Activated T-helper 1 cell treated with anti-CD3 and anti-CD28 coated beads, Interleukin-12 subunit alpha, Interleukin-12 subunit beta, Interleukin-2, Interleukin-4 antibody, amounts not matched to agents 30 ng/mL and 10 ng/mL and 1 ng/mL, durations not matched to agents 14 hours and 24 hours and 36 hours (primary cell): ENCODE measurements at regions not wholly inside any gene's neighbourhood (a gene's known extent, or its start where the extent isn't known, plus 50 kb on each side); places are given as distances from the start of the nearest gene placed in this dataset.
"Not testable (repeated sequence)": the region's sequence is repeated elsewhere in the genome, so short reads cannot be mapped to it uniquely, and the experiment has no call there.

Experiments used
- DNase-seq: peaks from one replicate; pipeline ENCODE4 v3.0.0; 2021; ENCODE audit warnings: low spot score
- H3K27ac Mint-ChIP-seq: one replicate; pipeline ENCODE4 v1.8.0; 2021; ENCODE audit warnings: mild to moderate bottlenecking, mixed read lengths
- H3K27me3 Mint-ChIP-seq: one replicate; pipeline ENCODE4 v1.8.0; 2022; ENCODE audit warnings: mild to moderate bottlenecking, moderate library complexity, mixed read lengths; ENCODE audit not compliant: insufficient read depth
- H3K36me3 Mint-ChIP-seq: one replicate; pipeline ENCODE4 v1.8.0; 2021; ENCODE audit warnings: low read depth, mixed read lengths
- H3K4me1 Mint-ChIP-seq: one replicate; pipeline ENCODE4 v1.8.0; 2021; ENCODE audit warnings: low read depth, mixed read lengths
- H3K4me3 Mint-ChIP-seq: one replicate; pipeline ENCODE4 v1.8.0; 2021; ENCODE audit warnings: mild to moderate bottlenecking, moderate library complexity, mixed read lengths
- H3K9me3 Mint-ChIP-seq: one replicate; pipeline ENCODE4 v1.8.0; 2021; ENCODE audit warnings: mixed read lengths
- intact Hi-C: fragments of 100-400 bp; cut with micrococcal nuclease; formaldehyde crosslinking; loops from one replicate; pipeline ENCODE4 v1.15.1; 2024

- H3K36me3 Mint-ChIP-seq = no peaks in the 10 kb centered on the region
- no peak for DNase-seq
- H3K4me1 Mint-ChIP-seq = no peaks in the 10 kb centered on the region
- no peak overlapping the region for H3K4me3 Mint-ChIP-seq
- H3K9me3 Mint-ChIP-seq = no peaks in the 10 kb centered on the region
- no peaks in the 10 kb centered on the region for H3K27me3 Mint-ChIP-seq
- intact Hi-C loops = no loop called here
- no peak overlapping the region for H3K27ac Mint-ChIP-seq
These were observed 198.1 kb upstream of the IGFBP7 start for GRCh38 chr4:57308301-57308700.

- Mint-ChIP-seq H3K27me3 (no peaks in the 10 kb centered on the region), H3K4me3 (no peak overlapping the region), H3K9me3 (no peaks in the 10 kb centered on the region), H3K36me3 (no peaks in the 10 kb centered on the region), H3K27ac (no peak overlapping the region), H3K4me1 (no peaks in the 10 kb centered on the region)
- intact Hi-C loops = no loop called here
- no peak for DNase-seq
These were observed 195.7 kb upstream of the IGFBP7 start for GRCh38 chr4:57305836-57306235.

DNA sequence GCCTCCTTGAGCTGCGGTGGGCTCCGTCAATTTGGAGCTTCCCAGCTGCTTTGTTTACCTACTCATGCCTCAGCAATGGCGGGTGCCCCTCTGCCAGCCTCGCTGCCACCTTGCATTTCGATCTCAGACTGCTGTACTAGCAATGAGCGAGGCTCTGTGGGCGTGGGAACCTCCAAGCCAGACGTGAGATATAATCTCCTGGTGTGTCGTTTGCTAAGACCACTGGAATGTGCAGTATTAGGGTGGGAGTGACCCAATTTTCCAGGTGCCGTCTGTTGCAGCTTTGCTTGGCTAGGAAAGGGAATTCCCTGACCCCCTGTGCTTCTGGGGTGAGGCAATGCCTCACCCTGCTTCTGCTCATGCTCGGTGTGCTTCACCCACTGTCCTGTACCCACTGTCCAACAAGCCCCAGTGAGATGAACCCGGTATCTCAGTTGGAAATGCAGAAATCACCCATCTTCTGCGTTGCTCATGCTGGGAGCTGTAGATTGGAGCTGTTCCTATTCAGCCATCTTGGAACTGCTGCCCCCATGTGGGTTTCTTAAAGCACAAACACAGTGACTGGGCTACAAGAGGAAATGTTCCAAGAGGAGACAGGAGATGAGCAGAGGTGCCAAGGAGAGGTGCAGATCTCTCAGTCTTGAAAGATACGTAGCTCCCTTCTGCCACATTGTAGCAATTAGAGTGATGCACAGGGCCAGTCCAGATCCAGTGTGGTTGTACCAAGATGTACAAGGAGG is 193.0 kb upstream of the IGFBP7 start:
- H3K4me1 Mint-ChIP-seq = no peaks in the 10 kb centered on the region
- no peaks in the 10 kb centered on the region for H3K36me3 Mint-ChIP-seq
- H3K4me3 Mint-ChIP-seq = no peak overlapping the region
- H3K27me3 Mint-ChIP-seq = no peaks in the 10 kb centered on the region
- intact Hi-C loops = no loop called here
- peaks cover 3% of the 10 kb centered on the region for H3K9me3 Mint-ChIP-seq
- no peak overlapping the region for H3K27ac Mint-ChIP-seq
- DNase-seq = no peak

DNA sequence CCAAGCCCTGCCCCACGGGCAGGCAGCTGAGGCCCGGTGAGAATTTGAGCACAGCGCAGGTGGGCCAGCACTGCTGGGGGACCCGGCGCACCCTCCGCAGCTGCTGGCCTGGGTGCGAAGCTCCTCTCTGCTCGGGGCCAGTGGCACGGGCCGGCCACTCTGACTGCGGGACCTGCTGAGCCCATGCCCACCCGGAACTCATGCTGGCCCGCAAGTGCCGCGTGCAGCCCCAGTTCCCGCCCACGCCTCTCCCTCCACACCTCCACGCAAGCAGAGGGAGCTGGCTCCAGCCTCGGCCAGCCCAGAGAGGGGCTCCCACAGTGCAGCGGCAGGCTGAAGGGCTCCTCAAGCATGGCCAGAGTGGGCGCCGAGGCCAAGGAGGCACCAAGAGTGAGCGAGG is 190.1 kb upstream of the IGFBP7 start:
- intact Hi-C loops, H3K27ac Mint-ChIP-seq, DNase-seq, H3K36me3 Mint-ChIP-seq, H3K4me1 Mint-ChIP-seq, H3K9me3 Mint-ChIP-seq, H3K27me3 Mint-ChIP-seq, H3K4me3 Mint-ChIP-seq: not testable (repeated sequence)

GRCh38 chr4:57291911-57292310 is 181.7 kb upstream of the IGFBP7 start:
- no peak overlapping the region for H3K27ac Mint-ChIP-seq
- H3K36me3 Mint-ChIP-seq = no peaks in the 10 kb centered on the region
- DNase-seq = no peak
- no peaks in the 10 kb centered on the region for H3K27me3 Mint-ChIP-seq
- intact Hi-C loops = no loop called here
- no peaks in the 10 kb centered on the region for H3K9me3 Mint-ChIP-seq
- no peak overlapping the region for H3K4me3 Mint-ChIP-seq
- H3K4me1 Mint-ChIP-seq = no peaks in the 10 kb centered on the region

GRCh38 chr4:57287687-57288604 is 177.8 kb upstream of the IGFBP7 start:
- Mint-ChIP-seq H3K36me3 (no peaks in the 10 kb centered on the region), H3K27me3 (no peaks in the 10 kb centered on the region), H3K27ac (no peak overlapping the region), H3K4me3 (no peak overlapping the region), H3K4me1 (no peaks in the 10 kb centered on the region), H3K9me3 (no peaks in the 10 kb centered on the region)
- intact Hi-C loops = no loop called here
- DNase-seq = no peak

DNA sequence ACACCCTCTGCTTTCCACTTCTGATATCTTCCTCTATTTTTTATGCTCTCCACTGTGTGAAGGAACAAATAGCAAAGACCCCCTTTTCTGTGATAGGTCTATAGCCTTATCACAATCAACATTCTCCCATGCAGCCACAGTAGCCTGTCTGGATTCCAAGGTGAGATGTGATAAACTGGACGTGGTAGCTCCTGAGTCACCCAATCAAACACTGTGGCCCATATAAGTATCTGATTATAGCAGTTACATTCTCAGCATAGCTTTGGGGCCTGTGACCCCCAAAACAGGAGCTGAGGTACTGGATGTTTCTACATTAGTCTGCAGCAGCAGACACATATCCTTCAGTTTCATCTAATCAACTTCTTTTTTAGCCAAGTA is 172.7 kb upstream of the IGFBP7 start:
- H3K9me3 Mint-ChIP-seq = no peaks in the 10 kb centered on the region
- intact Hi-C loops = no loop called here
- no peak overlapping the region for H3K27ac Mint-ChIP-seq
- DNase-seq = no peak
- H3K4me3 Mint-ChIP-seq = no peak overlapping the region
- no peaks in the 10 kb centered on the region for H3K27me3 Mint-ChIP-seq
- no peaks in the 10 kb centered on the region for H3K36me3 Mint-ChIP-seq
- H3K4me1 Mint-ChIP-seq = no peaks in the 10 kb centered on the region

GRCh38 chr4:57280481-57280880 is 170.3 kb upstream of the IGFBP7 start:
- H3K27me3 Mint-ChIP-seq = no peaks in the 10 kb centered on the region
- DNase-seq = no peak

GRCh38 chr4:57278780-57279179 is 168.6 kb upstream of the IGFBP7 start:
- Mint-ChIP-seq H3K27ac (no peak overlapping the region), H3K27me3 (no peaks in the 10 kb centered on the region), H3K4me1 (no peaks in the 10 kb centered on the region), H3K4me3 (no peak overlapping the region), H3K36me3 (no peaks in the 10 kb centered on the region), H3K9me3 (no peaks in the 10 kb centered on the region)
- intact Hi-C loops = no loop called here
- no peak for DNase-seq

More at GRCh38 chr4:57280481-57280880, 170.3 kb upstream of the IGFBP7 start:
- H3K36me3 Mint-ChIP-seq = no peaks in the 10 kb centered on the region
- H3K9me3 Mint-ChIP-seq = no peaks in the 10 kb centered on the region
- intact Hi-C loops = no loop called here
- H3K4me3 Mint-ChIP-seq = no peak overlapping the region
- no peak overlapping the region for H3K27ac Mint-ChIP-seq
- no peaks in the 10 kb centered on the region for H3K4me1 Mint-ChIP-seq

- intact Hi-C loops = no loop called here
- H3K27ac Mint-ChIP-seq = no peak overlapping the region
- no peaks in the 10 kb centered on the region for H3K9me3 Mint-ChIP-seq
- H3K27me3 Mint-ChIP-seq = no peaks in the 10 kb centered on the region
- H3K4me1 Mint-ChIP-seq = no peaks in the 10 kb centered on the region
- no peak for DNase-seq
- H3K36me3 Mint-ChIP-seq = no peaks in the 10 kb centered on the region
- H3K4me3 Mint-ChIP-seq = no peak overlapping the region
These were observed 163.9 kb upstream of the IGFBP7 start for GRCh38 chr4:57274082-57274481.

- DNase-seq = no peak
- H3K4me1 Mint-ChIP-seq = no peaks in the 10 kb centered on the region
- H3K27me3 Mint-ChIP-seq = no peaks in the 10 kb centered on the region
- H3K9me3 Mint-ChIP-seq = no peaks in the 10 kb centered on the region
- no peaks in the 10 kb centered on the region for H3K36me3 Mint-ChIP-seq
- intact Hi-C loops = no loop called here
- no peak overlapping the region for H3K27ac Mint-ChIP-seq
- no peak overlapping the region for H3K4me3 Mint-ChIP-seq
These were observed 160.2 kb upstream of the IGFBP7 start for GRCh38 chr4:57270346-57270745.

DNA sequence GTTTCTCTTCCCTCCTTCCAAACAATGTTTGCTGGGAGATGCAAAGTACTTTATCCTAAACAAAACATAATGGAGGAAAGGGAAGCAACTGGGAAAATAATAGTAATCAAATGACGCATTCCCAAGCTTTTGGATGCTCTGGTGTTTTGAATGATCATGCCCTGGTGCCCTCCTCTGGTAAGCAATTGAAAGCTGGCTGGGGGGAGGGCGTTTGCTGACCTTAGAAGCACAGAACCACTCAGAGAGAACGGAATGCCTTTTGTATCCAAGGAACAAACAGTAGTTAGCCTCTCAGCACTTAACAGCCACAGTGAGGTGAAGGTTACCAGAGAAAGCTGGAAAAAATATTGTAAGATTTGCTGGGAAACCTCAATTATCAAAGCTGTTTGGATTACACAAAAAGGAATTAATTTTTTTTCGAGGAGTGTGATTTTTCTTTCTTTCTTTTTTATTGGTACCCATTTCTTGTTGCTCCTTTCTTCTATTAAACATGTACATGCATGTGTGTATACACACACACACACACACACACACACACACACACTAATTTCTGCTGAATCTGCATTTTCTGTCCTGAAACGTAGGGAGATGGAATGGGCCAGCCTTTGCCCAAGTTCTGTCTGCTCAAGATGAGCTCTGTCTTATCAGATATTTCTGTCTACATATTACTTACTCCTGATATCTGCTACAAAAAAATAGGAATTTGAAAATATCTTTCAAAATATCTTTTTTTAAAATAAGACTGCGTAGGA is 155.8 kb upstream of the IGFBP7 start:
- H3K27ac Mint-ChIP-seq = no peak overlapping the region
- no peak overlapping the region for H3K4me3 Mint-ChIP-seq
- no peaks in the 10 kb centered on the region for H3K27me3 Mint-ChIP-seq
- H3K9me3 Mint-ChIP-seq = no peaks in the 10 kb centered on the region
- no peaks in the 10 kb centered on the region for H3K36me3 Mint-ChIP-seq
- no peak for DNase-seq
- intact Hi-C loops = no loop called here
- H3K4me1 Mint-ChIP-seq = no peaks in the 10 kb centered on the region

DNA sequence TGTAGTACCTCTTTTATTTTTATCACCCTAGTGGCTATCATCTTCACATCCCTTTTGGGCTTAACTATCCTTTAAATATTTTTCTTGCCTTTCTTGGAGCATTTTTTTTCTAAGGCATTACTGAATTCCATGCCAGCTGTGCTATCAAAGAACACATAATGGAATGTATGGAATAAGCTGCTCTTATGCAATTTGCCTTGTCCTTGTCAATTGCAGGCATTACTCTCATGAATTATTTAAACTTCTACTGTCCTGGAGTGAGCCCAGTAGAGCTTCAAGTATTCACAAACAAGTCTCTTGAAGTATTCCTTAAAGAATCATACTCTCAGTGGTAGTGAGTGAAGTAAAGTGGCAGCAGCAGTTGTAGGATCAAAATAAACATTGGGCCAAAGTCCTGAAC is 144.6 kb upstream of the IGFBP7 start:
- H3K4me3 Mint-ChIP-seq = no peak overlapping the region
- peaks cover under 1% of the 10 kb centered on the region for H3K27me3 Mint-ChIP-seq
- intact Hi-C loops = no loop called here
- DNase-seq = no peak
- H3K9me3 Mint-ChIP-seq = no peaks in the 10 kb centered on the region
- H3K27ac Mint-ChIP-seq = no peak overlapping the region
- H3K36me3 Mint-ChIP-seq = no peaks in the 10 kb centered on the region
- no peaks in the 10 kb centered on the region for H3K4me1 Mint-ChIP-seq
